GM21576 (cell line): ENCODE measurements at regions not wholly inside any gene's neighbourhood (a gene's known extent, or its start where the extent isn't known, plus 50 kb on each side); places are given as distances from the start of the nearest gene placed in this dataset.

Source experiments
- ATAC-seq: cut with Tn5 transposase; IDR thresholded peaks from one replicate; pipeline ENCODE4 v1.9.1; 2021; ENCODE audit warnings: mild to moderate bottlenecking, moderate library complexity; ENCODE audit not compliant: unreplicated experiment

- no peak for ATAC-seq
These were observed 61.9 kb upstream of the CIBAR2 start for GRCh38 chr16:85173981-85174751.

GRCh38 chr16:85174871-85175723 is 62.8 kb upstream of the CIBAR2 start:
- no peak for ATAC-seq

DNA sequence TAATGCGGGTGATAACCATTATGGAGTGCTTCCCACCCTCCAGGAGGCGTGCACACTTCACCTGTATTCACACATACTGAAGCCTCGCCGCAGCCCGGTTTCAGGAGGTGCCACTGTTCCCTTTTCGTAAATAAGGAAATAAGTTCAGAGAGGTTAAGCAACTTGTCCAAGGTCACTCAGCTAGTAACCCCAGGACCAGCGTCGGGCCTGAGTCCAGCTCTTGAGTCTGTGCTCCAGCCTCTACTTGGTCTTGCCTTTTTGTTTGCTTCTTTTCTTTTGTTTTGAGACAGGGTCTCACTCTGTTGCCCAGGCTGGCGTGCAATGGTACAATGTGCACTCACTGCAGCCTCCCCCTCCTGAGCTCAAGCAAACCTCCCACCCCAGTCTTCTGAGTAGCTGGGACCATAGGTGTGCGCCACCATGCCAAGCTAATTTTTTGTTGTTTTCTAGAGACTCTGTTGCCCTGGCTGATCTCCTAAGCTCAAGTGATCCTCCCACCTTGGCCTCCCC is 63.5 kb upstream of the CIBAR2 start:
- no peak for ATAC-seq

DNA sequence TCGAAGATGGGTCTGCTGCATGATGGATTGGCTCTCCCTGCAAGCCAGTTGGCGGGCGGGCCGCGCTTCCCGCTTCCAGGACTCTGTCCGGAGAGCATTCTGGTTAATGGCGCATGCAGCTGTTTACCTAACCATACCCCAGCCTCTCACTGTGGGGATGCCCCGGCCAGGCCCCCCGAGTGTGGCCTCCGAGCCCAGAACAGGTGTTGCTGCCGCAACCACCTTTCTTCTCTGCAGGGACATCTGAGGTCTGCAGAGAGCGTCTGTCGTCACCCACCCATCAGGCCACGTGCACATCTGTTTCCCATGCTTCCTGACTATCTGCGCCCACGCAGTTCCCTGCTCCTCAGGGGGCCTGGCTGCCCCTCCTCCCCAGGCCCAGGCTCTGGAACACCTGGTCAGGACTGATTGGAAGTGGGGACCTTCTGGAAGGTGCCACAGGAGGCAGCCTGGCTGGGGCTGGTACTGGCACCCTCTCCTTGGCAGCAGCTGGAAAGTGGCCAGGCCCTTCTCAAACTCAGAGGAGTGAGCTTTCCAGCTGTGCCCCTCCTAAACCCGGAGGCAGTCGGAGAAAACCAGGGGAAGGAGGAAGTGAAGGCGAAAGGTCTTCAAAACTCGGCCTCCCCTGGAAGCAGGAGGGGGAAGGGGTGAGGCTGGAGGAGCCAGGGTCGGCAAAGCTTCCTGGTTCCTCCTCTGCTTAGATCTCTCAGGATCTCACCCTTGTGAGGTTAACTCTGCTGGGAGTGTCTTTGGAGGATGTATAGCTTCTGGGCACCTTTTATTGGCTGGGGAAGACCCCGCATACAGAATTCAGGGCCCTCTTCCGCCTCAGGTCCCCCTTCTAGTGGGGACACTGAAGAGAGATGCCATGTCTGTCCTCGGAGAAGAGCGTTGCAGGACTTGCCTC is 64.5 kb upstream of the CIBAR2 start:
- ATAC-seq: no peak

DNA sequence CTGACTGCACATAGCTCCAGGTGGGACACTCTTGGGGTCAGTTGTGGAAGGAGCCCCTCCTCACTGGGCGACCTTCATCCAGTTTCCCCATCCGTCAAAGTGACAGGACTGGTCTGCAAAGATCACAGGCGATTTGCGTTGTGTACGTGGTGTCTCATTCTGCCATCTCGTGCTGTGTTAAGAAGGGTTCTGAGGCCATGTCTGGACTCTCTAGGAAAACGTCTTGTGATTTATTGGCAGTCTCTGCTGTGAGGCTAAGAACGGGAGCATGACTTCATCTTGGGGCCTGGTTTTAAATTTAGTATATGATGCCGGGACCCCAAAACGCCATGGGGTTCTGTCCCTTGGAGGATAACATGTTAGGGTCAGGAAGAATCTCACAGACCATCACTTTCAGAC is 65.2 kb upstream of the CIBAR2 start:
- no peak for ATAC-seq

GRCh38 chr16:85178006-85178591 is 65.8 kb upstream of the CIBAR2 start:
- ATAC-seq: no peak

DNA sequence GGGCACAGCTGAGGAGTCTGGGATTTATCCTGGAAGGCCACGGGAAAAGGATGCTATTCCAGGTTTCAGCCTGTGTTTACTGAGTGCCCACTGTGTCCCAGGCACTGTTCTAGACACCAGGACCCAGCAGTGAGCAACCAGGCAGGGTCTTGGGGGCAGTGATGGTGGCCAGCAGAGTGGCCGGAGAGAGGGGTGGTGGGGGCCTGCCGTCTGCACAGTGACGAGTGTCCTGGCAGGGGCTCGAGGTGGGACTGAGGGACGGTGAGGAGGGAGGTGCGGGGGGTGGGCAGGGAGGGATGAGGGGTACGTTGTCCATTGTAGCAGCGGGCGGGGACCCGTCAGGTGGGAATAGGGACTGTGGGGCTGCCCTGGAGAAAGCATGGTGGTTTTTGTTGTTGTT is 66.3 kb upstream of the CIBAR2 start:
- ATAC-seq: no peak

DNA sequence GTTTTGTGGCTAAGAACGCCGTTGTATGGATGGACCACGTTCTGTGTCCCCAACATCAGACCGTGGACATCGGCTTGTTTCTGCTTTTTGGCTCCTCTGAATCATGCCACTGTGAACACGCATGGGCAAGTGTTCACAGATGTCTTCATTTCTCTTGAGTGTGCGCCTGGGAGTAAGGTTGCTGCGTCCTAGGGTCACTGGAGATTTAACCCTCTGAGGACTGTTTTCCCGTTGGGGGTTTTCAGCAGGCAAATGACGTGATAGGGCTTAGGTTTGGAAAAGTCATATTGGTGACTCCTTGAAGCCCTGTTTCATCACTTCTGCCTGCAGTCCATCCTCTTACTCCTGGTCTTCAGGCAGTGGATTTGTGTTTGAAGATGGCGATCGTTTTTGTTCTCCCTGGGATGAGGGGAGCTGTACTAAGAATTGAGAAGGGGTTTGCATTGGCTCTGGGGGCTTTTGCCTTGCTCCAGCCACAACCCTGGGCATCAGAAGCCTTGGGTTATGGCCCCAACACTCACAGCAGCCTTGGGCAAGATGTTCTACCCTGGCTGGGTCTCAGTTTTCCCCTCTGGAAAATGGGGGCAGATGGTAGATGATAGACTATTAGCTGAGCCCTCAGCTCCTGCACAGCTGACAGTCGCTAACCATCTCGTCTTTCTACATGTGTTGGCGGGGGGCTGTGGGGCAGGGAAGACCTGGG is 67.2 kb upstream of the CIBAR2 start:
- ATAC-seq: no peak

- no peak for ATAC-seq
These were observed 68.0 kb upstream of the CIBAR2 start for GRCh38 chr16:85180047-85180826.

- ATAC-seq: no peak
These were observed 68.8 kb upstream of the CIBAR2 start for GRCh38 chr16:85180827-85181738.

DNA sequence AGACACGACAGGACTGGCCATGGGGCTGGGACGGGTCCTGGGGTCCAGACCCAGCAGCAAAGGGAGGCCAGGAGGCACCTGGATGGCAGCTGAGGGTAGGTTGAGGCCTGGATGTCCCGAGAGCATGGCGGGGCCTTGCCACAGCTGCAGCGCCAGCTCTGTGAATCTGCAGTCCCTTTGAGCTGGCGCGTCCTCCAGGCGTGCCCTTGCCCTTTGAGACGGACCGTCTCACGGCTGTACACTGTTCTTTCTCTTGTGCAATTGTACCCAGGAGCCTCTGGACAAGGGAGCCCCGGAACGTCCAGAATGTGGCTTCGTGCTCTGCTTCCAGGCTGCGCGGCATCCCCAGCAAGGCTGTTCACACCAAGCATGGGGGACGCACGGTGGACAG is 69.5 kb upstream of the CIBAR2 start:
- no peak for ATAC-seq

- ATAC-seq: no peak
These were observed 70.0 kb upstream of the CIBAR2 start for GRCh38 chr16:85182286-85182685.

- no peak for ATAC-seq
These were observed 70.5 kb upstream of the CIBAR2 start for GRCh38 chr16:85182774-85183173.

DNA sequence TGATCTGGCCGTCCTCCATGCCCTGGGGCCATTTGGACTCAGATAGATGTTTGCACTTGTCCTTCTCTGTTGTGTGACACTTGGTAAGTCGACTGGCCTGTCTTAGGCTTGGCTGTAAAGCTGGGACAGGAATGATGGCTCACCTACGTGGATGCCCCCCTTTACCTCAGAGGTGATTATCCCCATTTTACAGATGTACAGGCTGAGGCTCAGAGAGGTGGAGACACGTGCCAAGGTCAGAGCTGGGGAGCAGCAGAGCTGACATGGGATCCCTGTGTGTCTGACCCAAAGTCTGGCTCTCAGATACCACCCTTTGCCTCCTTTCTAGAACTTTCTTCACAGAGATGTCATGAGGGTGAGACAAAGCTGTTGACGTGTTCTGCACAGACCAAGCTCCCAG is 71.3 kb upstream of the CIBAR2 start:
- no peak for ATAC-seq

DNA sequence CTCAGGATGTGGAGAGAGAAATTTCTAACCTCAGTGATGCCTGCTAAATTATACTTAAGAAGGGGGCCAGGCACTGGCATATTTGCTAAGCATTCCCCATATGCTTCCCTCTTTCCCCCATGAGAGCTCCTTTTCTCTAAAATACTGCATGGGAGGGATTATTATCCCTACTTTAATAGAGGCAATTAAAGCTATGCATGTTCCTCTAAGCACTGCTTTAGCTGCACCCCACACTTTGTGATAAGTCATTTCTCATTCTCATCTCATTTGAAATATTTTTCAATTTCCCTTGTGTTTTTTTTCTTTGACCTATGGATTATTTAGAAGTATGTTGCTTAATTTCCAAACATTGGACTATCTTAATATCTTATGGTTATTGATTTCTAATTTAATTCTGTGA is 72.1 kb upstream of the CIBAR2 start:
- ATAC-seq: no peak

DNA sequence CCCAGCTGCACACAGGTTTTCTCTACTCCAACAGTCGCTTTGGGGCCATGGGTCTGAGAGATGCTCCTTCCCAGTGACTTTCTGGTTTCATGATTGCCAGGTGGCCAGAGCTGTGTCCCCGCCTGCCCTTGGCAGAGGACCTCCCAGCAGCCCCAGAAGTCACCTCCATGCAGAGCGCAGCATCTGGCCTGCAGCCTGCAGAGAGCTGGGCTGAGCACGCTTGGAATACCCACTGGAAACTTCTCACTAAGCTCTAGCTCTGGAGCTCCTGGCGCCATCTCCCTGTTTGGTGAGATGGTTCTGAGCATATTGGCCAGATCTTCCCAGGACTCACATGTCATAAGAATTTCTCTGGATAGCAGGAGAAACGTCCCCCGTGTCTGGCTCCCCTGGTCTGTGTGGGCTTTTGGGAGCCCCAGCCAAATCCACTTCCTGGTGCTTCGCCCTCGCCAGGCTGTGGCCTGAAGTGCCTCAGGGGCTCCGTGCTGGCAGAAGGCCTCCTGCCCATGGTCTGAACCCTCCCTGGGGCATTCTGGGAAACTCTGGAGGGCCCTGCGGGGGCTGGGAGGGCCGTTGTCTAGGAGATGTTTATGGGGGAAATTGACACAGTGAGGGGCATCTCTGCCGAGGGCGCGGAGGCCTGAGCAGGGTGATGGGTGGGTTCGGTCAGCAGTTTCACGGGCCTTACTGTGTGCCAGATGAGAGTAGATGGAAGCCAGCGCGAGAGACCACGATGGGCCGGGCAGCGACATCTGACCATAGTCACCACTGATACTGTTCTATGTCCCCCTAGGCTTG is 73.2 kb upstream of the CIBAR2 start:
- no peak for ATAC-seq

- no peak for ATAC-seq
These were observed 74.7 kb upstream of the CIBAR2 start for GRCh38 chr16:85187002-85187401.
